ENCODE measurements at regions not wholly inside any gene's neighbourhood (a gene's known extent, or its start where the extent isn't known, plus 50 kb on each side); places are given as distances from the start of the nearest gene placed in this dataset.

DNA sequence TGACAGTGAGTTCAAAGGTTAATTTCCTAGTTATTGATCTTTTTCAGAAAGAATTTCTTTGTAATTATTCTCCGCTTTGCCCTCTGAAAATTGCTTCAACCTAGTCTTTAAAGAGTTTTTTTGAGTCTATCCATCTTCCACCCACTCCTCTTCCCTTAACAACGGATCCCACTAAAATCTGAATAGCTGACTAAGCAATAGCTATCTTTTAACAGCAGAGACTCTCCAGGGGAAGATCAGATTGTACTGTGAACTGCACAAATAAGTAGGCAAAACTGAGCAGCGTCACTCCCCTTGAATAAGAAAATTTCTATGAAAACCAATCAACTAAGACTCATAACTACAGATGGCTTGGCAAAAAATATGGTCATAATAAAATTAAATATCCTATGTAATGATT is 127.9 kb downstream of the TUSC7 start:
- H3K9me3 Mint-ChIP-seq = no peaks in the 10 kb centered on the region
- Histone ChIP-seq H3K27ac (ENCODE audit: low read depth in 1 of 2, low read length in 2 of 2) (no peak overlapping the region), H3K4me3 (ENCODE audit: low read length) (no peak overlapping the region), H3K4me1 (ENCODE audit: insufficient read depth, low read length) (no peaks in the 10 kb centered on the region), H3K9me3 (ENCODE audit: control insufficient read depth in 1 of 2, insufficient read depth in 1 of 2, low read length in 2 of 2) (no peaks in the 10 kb centered on the region), H3K27me3 (ENCODE audit: control insufficient read depth in 1 of 2, insufficient read depth in 2 of 2, low read length in 2 of 2) (no peaks in the 10 kb centered on the region), H3K36me3 (ENCODE audit: insufficient read depth, low read length) (no peaks in the 10 kb centered on the region)
- no peaks in the 10 kb centered on the region for H3K4me1 Mint-ChIP-seq (ENCODE audit: low read depth)
- intact Hi-C loops (cut with DNase I, micrococcal nuclease) = no loop called here
- TF ChIP-seq, protein P1, sequence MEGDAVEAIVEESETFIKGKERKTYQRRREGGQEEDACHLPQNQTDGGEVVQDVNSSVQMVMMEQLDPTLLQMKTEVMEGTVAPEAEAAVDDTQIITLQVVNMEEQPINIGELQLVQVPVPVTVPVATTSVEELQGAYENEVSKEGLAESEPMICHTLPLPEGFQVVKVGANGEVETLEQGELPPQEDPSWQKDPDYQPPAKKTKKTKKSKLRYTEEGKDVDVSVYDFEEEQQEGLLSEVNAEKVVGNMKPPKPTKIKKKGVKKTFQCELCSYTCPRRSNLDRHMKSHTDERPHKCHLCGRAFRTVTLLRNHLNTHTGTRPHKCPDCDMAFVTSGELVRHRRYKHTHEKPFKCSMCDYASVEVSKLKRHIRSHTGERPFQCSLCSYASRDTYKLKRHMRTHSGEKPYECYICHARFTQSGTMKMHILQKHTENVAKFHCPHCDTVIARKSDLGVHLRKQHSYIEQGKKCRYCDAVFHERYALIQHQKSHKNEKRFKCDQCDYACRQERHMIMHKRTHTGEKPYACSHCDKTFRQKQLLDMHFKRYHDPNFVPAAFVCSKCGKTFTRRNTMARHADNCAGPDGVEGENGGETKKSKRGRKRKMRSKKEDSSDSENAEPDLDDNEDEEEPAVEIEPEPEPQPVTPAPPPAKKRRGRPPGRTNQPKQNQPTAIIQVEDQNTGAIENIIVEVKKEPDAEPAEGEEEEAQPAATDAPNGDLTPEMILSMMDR (IDR thresholded peaks at IDR 0.05) = no peak
- DNase-seq = no peak
- no peaks in the 10 kb centered on the region for H3K27me3 Mint-ChIP-seq
- ChIA-PET POLR2A (no interaction called here), CTCF (no interaction called here)
- H3K4me3 Mint-ChIP-seq = no peak overlapping the region
- no peak overlapping the region for H3K27ac Mint-ChIP-seq
- no peaks in the 10 kb centered on the region for H3K36me3 Mint-ChIP-seq (ENCODE audit: low read depth)
- no peak for ATAC-seq (ENCODE audit: poor library complexity)

DNA sequence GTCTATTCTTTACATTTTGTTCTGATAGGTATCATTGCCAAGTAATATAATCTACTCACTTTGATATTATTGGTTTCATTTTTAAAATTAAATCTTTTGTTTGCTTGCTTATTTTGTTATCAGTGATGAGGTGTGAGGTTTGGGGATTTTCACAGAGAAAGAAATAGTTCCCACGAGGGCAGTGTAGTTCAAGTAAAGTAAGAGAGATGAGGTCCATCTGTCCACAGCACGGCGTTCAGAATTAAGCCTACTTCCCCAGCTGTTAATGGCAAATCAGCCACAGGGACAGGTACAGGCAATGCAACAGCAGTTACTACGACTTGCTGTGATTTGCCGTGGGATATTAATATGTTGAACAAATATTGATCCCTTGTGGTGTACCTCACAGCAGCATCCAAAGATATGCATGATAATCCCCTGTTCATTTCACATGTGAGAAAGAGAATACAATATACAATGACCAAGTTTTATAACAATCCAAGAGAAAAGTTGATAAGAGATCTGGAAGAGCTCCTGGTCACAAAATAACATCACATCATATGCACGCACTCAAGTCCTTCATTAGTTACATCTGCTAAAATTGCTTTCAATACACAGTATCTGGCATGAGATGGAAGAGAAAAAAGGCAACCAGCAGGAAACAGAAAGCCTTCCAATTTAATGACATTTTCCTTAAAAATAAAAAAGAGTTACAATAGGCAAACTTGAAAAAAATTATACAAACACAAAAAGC is 131.6 kb downstream of the TUSC7 start:
- TF ChIP-seq, protein P1 (IDR thresholded peaks at IDR 0.05) = no peak
- ATAC-seq (ENCODE audit: poor library complexity) = no peak
- DNase-seq = no peak
- no peaks in the 10 kb centered on the region for H3K4me1 Mint-ChIP-seq (ENCODE audit: low read depth)
- intact Hi-C loops (cut with DNase I, micrococcal nuclease) = no loop called here
- no peaks in the 10 kb centered on the region for H3K36me3 ChIP-seq (ENCODE audit: insufficient read depth, low read length)
- no peaks in the 10 kb centered on the region for H3K27me3 ChIP-seq (ENCODE audit: control insufficient read depth in 1 of 2, insufficient read depth in 2 of 2, low read length in 2 of 2)
- H3K27ac ChIP-seq (ENCODE audit: low read depth in 1 of 2, low read length in 2 of 2) = no peak overlapping the region
- H3K36me3 Mint-ChIP-seq (ENCODE audit: low read depth) = no peaks in the 10 kb centered on the region
- no peaks in the 10 kb centered on the region for H3K9me3 ChIP-seq (ENCODE audit: control insufficient read depth in 1 of 2, insufficient read depth in 1 of 2, low read length in 2 of 2)
- H3K9me3 Mint-ChIP-seq = no peaks in the 10 kb centered on the region
- H3K4me3 Mint-ChIP-seq = no peak overlapping the region
- CTCF ChIA-PET = no interaction called here
- H3K27ac Mint-ChIP-seq = no peak overlapping the region
- no peaks in the 10 kb centered on the region for H3K4me1 ChIP-seq (ENCODE audit: insufficient read depth, low read length)
- H3K27me3 Mint-ChIP-seq = no peaks in the 10 kb centered on the region
- POLR2A ChIA-PET = no interaction called here
- H3K4me3 ChIP-seq (ENCODE audit: low read length) = no peak overlapping the region

DNA sequence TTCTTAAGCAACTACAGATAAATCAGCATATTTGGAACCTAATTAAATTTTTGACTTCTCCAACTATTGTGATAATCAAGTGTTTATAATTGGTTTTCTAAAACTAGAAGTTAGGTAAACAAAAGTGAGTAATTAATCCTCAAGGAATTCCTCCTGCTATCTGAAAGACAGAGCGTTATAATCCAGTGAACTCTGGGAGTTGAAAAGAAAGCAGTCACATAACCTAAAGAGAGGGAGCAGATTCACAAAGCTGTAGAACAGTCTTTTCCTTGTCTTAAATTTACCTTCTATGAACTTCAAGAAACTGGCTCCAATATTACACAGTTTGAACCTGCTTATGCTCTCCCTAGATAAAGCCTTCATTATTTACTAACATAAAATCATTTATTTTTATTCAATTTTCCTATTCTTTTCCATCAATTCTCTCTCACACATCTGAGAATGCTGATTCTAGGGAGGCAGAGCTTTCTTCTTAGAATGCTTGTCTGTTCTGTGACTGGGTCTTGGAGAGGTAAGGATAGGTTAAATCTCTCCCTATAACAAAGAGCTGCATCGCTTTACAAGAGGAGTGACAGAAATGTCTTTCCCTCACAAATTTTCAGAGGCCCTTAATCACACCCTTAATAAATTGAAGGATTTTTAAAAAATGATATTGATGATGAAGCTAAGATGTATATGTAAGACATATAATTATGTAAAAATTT is 132.8 kb downstream of the TUSC7 start:
- no peak overlapping the region for H3K27ac Mint-ChIP-seq
- Histone ChIP-seq H3K27ac (ENCODE audit: low read depth in 1 of 2, low read length in 2 of 2) (no peak overlapping the region), H3K27me3 (ENCODE audit: control insufficient read depth in 1 of 2, insufficient read depth in 2 of 2, low read length in 2 of 2) (no peaks in the 10 kb centered on the region), H3K4me1 (ENCODE audit: insufficient read depth, low read length) (no peaks in the 10 kb centered on the region), H3K9me3 (ENCODE audit: control insufficient read depth in 1 of 2, insufficient read depth in 1 of 2, low read length in 2 of 2) (no peaks in the 10 kb centered on the region), H3K4me3 (ENCODE audit: low read length) (no peak overlapping the region), H3K36me3 (ENCODE audit: insufficient read depth, low read length) (no peaks in the 10 kb centered on the region)
- H3K27me3 Mint-ChIP-seq = no peaks in the 10 kb centered on the region
- POLR2A ChIA-PET = no interaction called here
- ATAC-seq (ENCODE audit: poor library complexity) = no peak
- CTCF ChIA-PET = no interaction called here
- no peak for DNase-seq
- TF ChIP-seq, protein P1 (IDR thresholded peaks at IDR 0.05) = no peak
- no peak overlapping the region for H3K4me3 Mint-ChIP-seq
- H3K9me3 Mint-ChIP-seq = no peaks in the 10 kb centered on the region
- no peaks in the 10 kb centered on the region for H3K4me1 Mint-ChIP-seq (ENCODE audit: low read depth)
- no peaks in the 10 kb centered on the region for H3K36me3 Mint-ChIP-seq (ENCODE audit: low read depth)
- intact Hi-C loops (cut with DNase I, micrococcal nuclease) = no loop called here

Measured in CD4-positive, alpha-beta T cell (primary cell).